GM20000 (cell line): ENCODE measurements at regions not wholly inside any gene's neighbourhood (a gene's known extent, or its start where the extent isn't known, plus 50 kb on each side); places are given as distances from the start of the nearest gene placed in this dataset.
A peak's percentile ranks its signal among the peaks of the same experiment; 100 is the strongest.

Experiments used
- DNase-seq: peaks from one replicate; pipeline ENCODE4 v3.0.0; 2012; ENCODE audit warnings: low spot score
- TF ChIP-seq, protein P1 (sequence below): IDR thresholded peaks from 2 replicates; pipeline ENCODE4 v1.5.1; 2012; ENCODE audit warnings: mild to moderate bottlenecking, control low read depth; ENCODE audit errors: extremely low read depth, missing control alignments

DNA sequence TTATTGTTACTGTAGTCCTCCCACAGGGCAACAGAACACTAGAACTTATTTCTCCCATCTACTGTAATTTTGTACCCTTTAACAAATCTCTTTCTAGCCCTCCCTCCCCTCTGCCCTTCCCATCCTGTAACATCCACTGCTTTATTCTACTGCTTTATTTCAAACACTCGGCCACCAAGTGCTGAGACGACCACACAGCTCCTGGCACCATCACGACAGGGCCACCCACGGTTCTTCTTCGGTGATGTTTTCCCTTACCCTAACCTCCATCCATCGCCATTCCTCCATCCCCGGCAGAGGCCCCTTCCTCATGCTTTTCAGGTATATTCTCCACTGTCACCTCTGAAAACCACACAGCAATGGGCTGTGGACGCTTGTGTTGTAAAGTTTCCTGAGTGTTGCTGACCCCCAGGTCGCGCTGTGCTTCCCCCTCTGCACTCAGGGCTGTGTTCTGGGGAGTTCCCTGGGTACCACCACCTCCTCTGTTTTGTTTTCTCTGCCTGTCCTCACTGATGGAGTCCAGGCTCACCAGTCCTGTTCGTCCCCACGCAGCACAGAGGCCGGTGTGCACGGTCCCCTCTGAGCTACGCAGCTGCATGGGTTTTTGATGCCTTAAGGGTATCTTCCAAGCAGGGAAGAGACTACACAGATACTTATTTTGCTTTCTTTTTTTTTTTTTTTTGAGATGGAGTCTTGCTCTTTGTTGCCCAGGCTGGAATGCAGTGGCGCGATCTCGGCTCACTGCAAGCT lies 207.2 kb upstream of the TMEM132C start:
- TF ChIP-seq, protein P1, sequence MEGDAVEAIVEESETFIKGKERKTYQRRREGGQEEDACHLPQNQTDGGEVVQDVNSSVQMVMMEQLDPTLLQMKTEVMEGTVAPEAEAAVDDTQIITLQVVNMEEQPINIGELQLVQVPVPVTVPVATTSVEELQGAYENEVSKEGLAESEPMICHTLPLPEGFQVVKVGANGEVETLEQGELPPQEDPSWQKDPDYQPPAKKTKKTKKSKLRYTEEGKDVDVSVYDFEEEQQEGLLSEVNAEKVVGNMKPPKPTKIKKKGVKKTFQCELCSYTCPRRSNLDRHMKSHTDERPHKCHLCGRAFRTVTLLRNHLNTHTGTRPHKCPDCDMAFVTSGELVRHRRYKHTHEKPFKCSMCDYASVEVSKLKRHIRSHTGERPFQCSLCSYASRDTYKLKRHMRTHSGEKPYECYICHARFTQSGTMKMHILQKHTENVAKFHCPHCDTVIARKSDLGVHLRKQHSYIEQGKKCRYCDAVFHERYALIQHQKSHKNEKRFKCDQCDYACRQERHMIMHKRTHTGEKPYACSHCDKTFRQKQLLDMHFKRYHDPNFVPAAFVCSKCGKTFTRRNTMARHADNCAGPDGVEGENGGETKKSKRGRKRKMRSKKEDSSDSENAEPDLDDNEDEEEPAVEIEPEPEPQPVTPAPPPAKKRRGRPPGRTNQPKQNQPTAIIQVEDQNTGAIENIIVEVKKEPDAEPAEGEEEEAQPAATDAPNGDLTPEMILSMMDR: no peak
- DNase-seq: no peak

DNA sequence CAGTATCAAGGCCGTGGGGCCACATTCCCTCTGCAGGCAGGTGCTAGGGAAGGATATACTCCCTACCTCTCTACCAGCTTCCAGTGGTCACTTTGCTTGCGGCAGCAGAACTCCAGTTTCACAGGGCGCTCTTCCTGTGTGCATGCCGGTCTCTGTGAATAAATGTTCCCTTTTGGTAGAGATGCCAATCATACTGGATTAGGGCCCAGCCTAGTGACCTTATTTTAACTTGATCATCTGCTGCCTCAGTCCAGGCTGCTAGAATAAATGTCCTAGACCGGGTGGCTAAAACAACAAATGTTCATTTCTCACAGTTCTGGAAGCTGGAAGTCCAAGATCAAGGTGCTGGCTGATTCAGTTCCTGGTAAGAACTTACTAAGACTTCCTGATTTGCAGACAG lies 198.8 kb upstream of the TMEM132C start:
- TF ChIP-seq, protein P1: no peak
- DNase-seq: no peak

DNA sequence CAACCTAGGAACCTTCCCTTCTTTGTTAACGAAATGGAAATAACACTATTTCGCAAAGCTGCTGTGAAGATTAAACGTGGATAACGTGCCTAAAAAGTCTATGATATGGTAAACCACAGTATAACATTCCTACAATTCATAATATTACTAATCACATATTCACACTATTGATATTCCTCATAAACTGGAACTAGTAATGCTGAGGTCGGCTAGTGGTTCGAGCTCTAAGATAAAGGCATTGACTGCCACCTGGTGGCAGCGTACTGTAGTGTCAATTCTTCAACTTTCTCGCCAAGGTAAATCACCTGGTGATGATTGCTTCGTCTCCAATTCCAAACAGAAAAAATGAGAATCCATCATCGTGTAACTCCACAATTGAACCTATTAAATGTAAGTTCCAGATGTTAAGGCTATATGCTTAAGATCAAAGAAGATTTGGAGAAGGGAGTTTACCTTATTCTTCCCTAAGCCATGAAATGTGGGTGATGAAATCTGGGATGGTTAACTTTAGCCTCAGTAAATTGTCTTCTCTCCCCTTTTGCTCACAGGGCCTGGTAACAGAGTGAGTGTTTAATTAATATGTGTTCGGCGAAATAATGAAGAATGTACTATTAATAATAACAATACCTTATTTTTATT lies 197.5 kb upstream of the TMEM132C start:
- DNase-seq: peak; percentile 32
- TF ChIP-seq, protein P1: peak; percentile 30

DNA sequence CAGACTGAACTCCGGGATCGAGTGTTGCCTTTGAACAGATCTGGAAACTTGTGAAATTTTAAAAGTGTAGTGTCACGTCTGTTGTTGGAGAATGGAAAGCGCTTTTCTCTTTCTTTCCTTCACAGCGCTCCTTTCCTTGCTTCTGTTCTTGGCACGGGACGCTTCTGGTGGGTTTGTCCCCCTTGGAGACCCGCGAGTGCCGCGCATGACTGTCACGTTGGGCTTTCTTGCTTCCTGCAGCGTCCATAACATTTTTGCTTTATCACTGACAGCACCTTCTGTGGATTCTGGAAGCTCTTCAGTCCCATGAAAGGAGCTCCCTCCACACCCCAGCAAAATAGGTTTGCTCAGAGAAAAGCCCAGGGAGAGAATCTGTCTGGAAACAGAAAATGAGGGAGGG lies 193.0 kb upstream of the TMEM132C start:
- TF ChIP-seq, protein P1: no peak
- no peak for DNase-seq

DNA sequence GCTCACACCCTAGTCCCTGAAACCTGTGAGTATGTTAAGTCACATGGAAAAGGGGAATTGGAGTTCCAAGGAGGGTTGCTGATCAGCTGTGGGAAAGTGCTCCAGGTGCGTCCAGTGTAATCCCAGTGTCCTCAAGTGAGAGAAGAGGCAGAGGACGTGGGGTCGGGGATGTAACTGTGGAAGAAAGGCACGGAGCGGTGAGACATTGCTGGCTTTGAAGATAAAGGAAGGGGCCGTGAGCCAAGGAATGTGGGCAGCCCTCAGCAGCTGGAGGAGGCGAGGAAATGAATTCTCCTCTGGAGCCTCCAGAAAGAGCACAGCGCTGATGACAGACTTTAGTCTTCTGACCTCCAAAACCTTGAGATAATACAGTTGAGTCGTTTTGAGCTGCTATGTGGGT lies 191.6 kb upstream of the TMEM132C start:
- no peak for DNase-seq
- TF ChIP-seq, protein P1: no peak

DNA sequence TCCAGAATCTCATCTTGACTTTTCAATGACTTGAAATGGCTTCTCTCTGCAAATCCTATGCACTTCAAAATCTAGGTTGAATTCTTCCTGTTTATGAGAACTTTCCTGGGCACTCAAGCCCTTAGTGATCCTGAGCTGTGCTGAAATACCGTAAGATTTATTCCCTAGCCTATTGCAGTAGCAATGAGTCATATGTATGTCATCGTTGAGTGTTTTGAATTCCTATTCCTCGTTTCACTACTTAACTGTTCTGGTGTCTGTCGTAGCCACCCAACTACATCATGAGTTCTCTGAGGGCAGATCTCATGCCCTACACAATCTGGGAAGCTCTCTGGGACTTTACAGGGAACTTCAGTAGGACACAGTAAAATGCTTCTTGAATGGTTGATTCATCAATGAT lies 190.8 kb upstream of the TMEM132C start:
- TF ChIP-seq, protein P1: no peak
- DNase-seq: no peak

DNA sequence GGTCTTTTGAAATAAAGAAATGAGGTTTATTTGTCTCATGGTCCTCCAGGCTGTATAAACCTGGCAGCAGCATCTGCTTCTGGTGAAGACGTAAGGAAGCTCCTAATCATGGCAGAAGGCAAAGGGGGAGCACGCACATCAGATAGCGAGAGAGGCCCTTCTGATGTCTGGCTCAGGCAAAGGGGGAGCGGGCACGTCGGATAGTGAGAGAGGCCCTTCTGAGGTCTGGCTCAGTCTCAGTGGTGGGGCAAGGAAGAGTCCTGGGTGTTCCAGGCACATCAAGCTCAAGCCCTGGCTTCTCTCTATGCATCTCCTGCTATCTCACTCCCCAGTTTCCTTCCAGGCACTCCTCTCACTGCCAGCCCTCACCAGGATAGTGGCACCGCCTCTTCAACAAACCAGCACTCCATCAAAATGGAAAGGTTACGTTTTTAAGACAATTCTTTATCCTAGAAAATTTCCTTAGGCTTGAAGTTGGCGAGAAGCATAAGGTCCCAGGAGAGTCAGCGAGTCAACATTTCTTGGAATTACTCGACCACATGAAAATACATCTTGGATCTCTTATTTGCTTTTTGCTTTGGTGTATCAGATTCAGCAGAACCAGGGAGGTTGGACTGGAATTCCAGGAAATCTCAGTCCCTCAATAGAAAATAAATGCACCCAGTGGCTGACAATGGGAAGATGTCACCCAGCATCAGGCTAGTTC lies 189.6 kb upstream of the TMEM132C start:
- no peak for DNase-seq
- TF ChIP-seq, protein P1: no peak
